GM23338 (cell line): ENCODE measurements at regions not wholly inside any gene's neighbourhood (a gene's known extent, or its start where the extent isn't known, plus 50 kb on each side); places are given as distances from the start of the nearest gene placed in this dataset.

Source experiments
- CREB1 ChIP-seq: fragments of 250-450 bp; sonication (Bioruptor Pico); IDR thresholded peaks from 2 replicates; pipeline ENCODE4 v1.5.0; 2020; ENCODE audit warnings: low read depth, mild to moderate bottlenecking, moderate library complexity
- EZH2 ChIP-seq: fragments of 200-600 bp; sonication (generic); IDR thresholded peaks from one replicate; pipeline ENCODE4 v1.8.0; 2017; ENCODE audit warnings: antibody characterized with exemption, mild to moderate bottlenecking, low read depth; ENCODE audit not compliant: unreplicated experiment
- EZH2phosphoT487 ChIP-seq: fragments of 200-600 bp; sonication (generic); IDR thresholded peaks from one replicate; pipeline ENCODE4 v1.8.1; 2018; ENCODE audit warnings: antibody characterized with exemption; ENCODE audit not compliant: unreplicated experiment
- NANOG ChIP-seq: IDR thresholded peaks from 2 replicates; pipeline ENCODE4 v1.6.1; 2016; ENCODE audit warnings: antibody characterized with exemption, borderline replicate concordance
- POLR2AphosphoS5 ChIP-seq: IDR thresholded peaks from 2 replicates; pipeline ENCODE4 v1.6.1; 2016; ENCODE audit warnings: antibody characterized with exemption, low read depth
- STAT1 ChIP-seq: IDR thresholded peaks from one replicate; pipeline ENCODE4 v1.6.1; 2016; ENCODE audit warnings: antibody characterized with exemption; ENCODE audit not compliant: unreplicated experiment
- TF ChIP-seq, protein P1 (sequence below), 2 experiments: fragments of 200-600 bp in 1 of 2; sonication (generic) in 1 of 2; conservative IDR thresholded peaks; 2 replicates each; pipeline versions ENCODE4 v1.5.1 to v1.6.1; 2016 to 2017; ENCODE audit warnings: antibody characterized with exemption in 2 of 2, low read depth in 2 of 2, mild to moderate bottlenecking in 2 of 2, moderate library complexity in 1 of 2

- TF ChIP-seq, protein P1, sequence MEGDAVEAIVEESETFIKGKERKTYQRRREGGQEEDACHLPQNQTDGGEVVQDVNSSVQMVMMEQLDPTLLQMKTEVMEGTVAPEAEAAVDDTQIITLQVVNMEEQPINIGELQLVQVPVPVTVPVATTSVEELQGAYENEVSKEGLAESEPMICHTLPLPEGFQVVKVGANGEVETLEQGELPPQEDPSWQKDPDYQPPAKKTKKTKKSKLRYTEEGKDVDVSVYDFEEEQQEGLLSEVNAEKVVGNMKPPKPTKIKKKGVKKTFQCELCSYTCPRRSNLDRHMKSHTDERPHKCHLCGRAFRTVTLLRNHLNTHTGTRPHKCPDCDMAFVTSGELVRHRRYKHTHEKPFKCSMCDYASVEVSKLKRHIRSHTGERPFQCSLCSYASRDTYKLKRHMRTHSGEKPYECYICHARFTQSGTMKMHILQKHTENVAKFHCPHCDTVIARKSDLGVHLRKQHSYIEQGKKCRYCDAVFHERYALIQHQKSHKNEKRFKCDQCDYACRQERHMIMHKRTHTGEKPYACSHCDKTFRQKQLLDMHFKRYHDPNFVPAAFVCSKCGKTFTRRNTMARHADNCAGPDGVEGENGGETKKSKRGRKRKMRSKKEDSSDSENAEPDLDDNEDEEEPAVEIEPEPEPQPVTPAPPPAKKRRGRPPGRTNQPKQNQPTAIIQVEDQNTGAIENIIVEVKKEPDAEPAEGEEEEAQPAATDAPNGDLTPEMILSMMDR (conservative IDR thresholded peaks at IDR 0.05; ENCODE audit: low read depth in 2 of 2): no peak
- TF ChIP-seq CREB1 (CRISPR knock-in tag): no peak
- TF ChIP-seq EZH2phosphoT487: no peak
- no peak for TF ChIP-seq NANOG
- no peak for TF ChIP-seq EZH2
- no peak for TF ChIP-seq STAT1
- no peak for TF ChIP-seq POLR2AphosphoS5
These were observed 166.4 kb downstream of the COPRS start for GRCh38 chr17:31692632-31693031.
